ENCODE measurements at regions not wholly inside any gene's neighbourhood (a gene's known extent, or its start where the extent isn't known, plus 50 kb on each side); places are given as distances from the start of the nearest gene placed in this dataset.

DNA sequence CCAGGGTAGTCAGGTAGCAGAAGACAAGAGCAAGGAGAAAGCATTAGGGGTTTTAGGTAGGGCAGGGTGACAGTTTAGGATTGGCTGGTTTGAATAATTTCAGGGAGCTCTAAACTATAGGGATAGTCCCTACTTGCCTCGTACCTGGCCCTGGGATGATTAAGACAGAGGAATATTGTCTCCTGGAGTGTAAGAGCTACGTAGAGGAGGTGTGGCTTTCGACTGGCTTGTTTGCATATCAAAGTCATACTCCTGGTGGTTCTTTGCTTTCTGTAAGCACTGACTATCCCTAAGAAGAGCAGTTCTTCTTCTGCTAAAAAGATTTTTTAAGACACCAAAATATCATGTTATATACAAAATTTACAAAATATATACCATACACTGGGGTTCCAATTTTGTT, 1867.4 kb downstream of the SUCLG1 start:
- no peak for TF ChIP-seq CTCF (IDR thresholded peaks at IDR 0.05)
- TF ChIP-seq POLR2A (IDR thresholded peaks at IDR 0.05): no peak
